ENCODE measurements at regions not wholly inside any gene's neighbourhood (a gene's known extent, or its start where the extent isn't known, plus 50 kb on each side); places are given as distances from the start of the nearest gene placed in this dataset.

- H3K9me2 ChIP-seq (ENCODE audit: low read depth, low read length): no peaks in the 10 kb centered on the region
- H4K20me1 ChIP-seq (ENCODE audit: insufficient read depth, low read length): no peaks in the 10 kb centered on the region
- H3F3A ChIP-seq (ENCODE audit: insufficient read depth, low read length): no peaks in the 10 kb centered on the region
- no peak overlapping the region for H3K4me3 ChIP-seq (ENCODE audit: low read depth, low read length, poor library complexity, severe bottlenecking)
- no peaks in the 10 kb centered on the region for H3K4me1 ChIP-seq (ENCODE audit: insufficient read depth, low read length, severe bottlenecking)
- H2AFZ ChIP-seq (ENCODE audit: low read length): no peak overlapping the region
- H3K4me2 ChIP-seq (ENCODE audit: low read length): no peak overlapping the region
- H3K27me3 ChIP-seq (ENCODE audit: insufficient read depth, low read length): no peaks in the 10 kb centered on the region
- no peak overlapping the region for H3K9ac ChIP-seq (ENCODE audit: low read length)
- no peaks in the 10 kb centered on the region for H3K9me3 ChIP-seq (ENCODE audit: low read length)
- no peaks in the 10 kb centered on the region for H3K36me3 ChIP-seq (ENCODE audit: insufficient read depth, low read length)
- H3K27ac ChIP-seq (ENCODE audit: low read depth, low read length, poor library complexity, severe bottlenecking): no peak overlapping the region
- TF ChIP-seq EZH2 (IDR thresholded peaks at IDR 0.05; ENCODE audit: borderline replicate concordance, low read length): no peak
- no peak for TF ChIP-seq CTCF (IDR thresholded peaks at IDR 0.05; ENCODE audit: low read length)
- no peaks in the 10 kb centered on the region for H3K79me2 ChIP-seq (ENCODE audit: insufficient read depth, low read length)
Measured at GRCh38 chr6:56852260-56853010, 102.5 kb upstream of the BEND6 start.

DNA sequence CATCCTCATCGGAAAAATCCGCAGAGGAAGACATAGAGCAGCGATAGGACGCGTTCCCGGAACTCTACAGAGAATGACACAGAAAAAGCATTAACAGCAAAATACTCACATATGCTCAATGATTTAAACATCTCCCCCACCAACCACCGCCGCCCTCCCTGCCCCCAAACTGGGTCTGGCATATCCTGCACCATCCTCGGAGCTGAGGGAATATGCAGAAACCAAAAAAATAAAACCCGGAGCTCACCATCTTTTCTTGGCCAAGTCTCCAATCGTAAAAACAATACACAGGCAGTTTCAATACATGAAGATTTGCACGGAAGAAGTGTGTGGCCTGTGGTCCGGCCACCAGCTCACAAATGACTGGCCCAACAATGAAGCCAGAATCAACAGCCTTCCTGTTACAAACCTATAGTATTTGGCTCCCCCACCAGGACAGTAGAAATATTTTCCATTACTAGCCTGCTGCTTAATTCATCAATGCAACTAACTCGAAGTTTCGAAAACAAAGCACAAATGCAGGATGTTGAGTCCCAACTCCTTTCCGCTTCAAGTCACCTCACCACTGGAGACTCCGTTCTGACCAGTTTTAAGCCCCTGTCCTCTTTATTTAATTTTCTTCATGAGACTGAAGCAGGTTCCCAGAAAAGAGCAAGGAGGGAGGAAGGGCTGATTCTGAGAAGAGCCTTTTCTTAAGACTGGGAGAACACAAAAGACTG, 103.2 kb upstream of the BEND6 start:
- Histone ChIP-seq H3K9me3 (ENCODE audit: low read length) (no peaks in the 10 kb centered on the region), H3K36me3 (ENCODE audit: insufficient read depth, low read length) (no peaks in the 10 kb centered on the region), H3K79me2 (ENCODE audit: insufficient read depth, low read length) (no peaks in the 10 kb centered on the region), H3K27ac (ENCODE audit: low read depth, low read length, poor library complexity, severe bottlenecking) (no peak overlapping the region), H3K4me1 (ENCODE audit: insufficient read depth, low read length, severe bottlenecking) (no peaks in the 10 kb centered on the region), H3K9ac (ENCODE audit: low read length) (no peak overlapping the region), H3K9me2 (ENCODE audit: low read depth, low read length) (no peaks in the 10 kb centered on the region), H3K4me3 (ENCODE audit: low read depth, low read length, poor library complexity, severe bottlenecking) (no peak overlapping the region), H3F3A (ENCODE audit: insufficient read depth, low read length) (no peaks in the 10 kb centered on the region), H3K27me3 (ENCODE audit: insufficient read depth, low read length) (no peaks in the 10 kb centered on the region), H2AFZ (ENCODE audit: low read length) (no peak overlapping the region), H3K4me2 (ENCODE audit: low read length) (no peak overlapping the region), H4K20me1 (ENCODE audit: insufficient read depth, low read length) (no peaks in the 10 kb centered on the region)
- peak; percentile 59 for TF ChIP-seq CTCF (IDR thresholded peaks at IDR 0.05; ENCODE audit: low read length)
- TF ChIP-seq EZH2 (IDR thresholded peaks at IDR 0.05; ENCODE audit: borderline replicate concordance, low read length): no peak

- Histone ChIP-seq H3K9ac (ENCODE audit: low read length) (no peak overlapping the region), H3K27ac (ENCODE audit: low read depth, low read length, poor library complexity, severe bottlenecking) (no peak overlapping the region), H2AFZ (ENCODE audit: low read length) (no peak overlapping the region), H3K4me2 (ENCODE audit: low read length) (no peak overlapping the region), H3K4me3 (ENCODE audit: low read depth, low read length, poor library complexity, severe bottlenecking) (no peak overlapping the region), H3K9me2 (ENCODE audit: low read depth, low read length) (no peaks in the 10 kb centered on the region), H3K9me3 (ENCODE audit: low read length) (no peaks in the 10 kb centered on the region), H3K4me1 (ENCODE audit: insufficient read depth, low read length, severe bottlenecking) (no peaks in the 10 kb centered on the region), H3F3A (ENCODE audit: insufficient read depth, low read length) (no peaks in the 10 kb centered on the region), H3K79me2 (ENCODE audit: insufficient read depth, low read length) (no peaks in the 10 kb centered on the region), H3K36me3 (ENCODE audit: insufficient read depth, low read length) (no peaks in the 10 kb centered on the region), H3K27me3 (ENCODE audit: insufficient read depth, low read length) (0 out of 2 replicates have a peak, but pooled peaks cover under 1% of the 10 kb centered on the region), H4K20me1 (ENCODE audit: insufficient read depth, low read length) (no peaks in the 10 kb centered on the region)
- no peak for TF ChIP-seq EZH2 (IDR thresholded peaks at IDR 0.05; ENCODE audit: borderline replicate concordance, low read length)
- TF ChIP-seq CTCF (IDR thresholded peaks at IDR 0.05; ENCODE audit: low read length): no peak
Measured at GRCh38 chr6:56851074-56851473, 103.8 kb upstream of the BEND6 start.

All from OCI-LY1 (cell line).